RWPE2 (cell line): ENCODE measurements at regions not wholly inside any gene's neighbourhood (a gene's known extent, or its start where the extent isn't known, plus 50 kb on each side); places are given as distances from the start of the nearest gene placed in this dataset.

Source experiments
- ATAC-seq: fragments of 200-7000 bp; cut with Tn5 transposase; 3 replicates; pipeline ENCODE4 v1.9.1; 2021; ENCODE audit warnings: low read depth
- DNase-seq: peaks from one replicate; pipeline ENCODE4 v3.0.0-alpha.2; 2020; ENCODE audit warnings: low spot score
- H3K27ac ChIP-seq: fragments of 450-650 bp; 2 replicates; pipeline ENCODE4 v1.5.1; 2017; ENCODE audit warnings: mild to moderate bottlenecking; ENCODE audit not compliant: poor library complexity, severe bottlenecking
- H3K27me3 ChIP-seq: fragments of 250-450 bp; sonication (Bioruptor Pico); 2 replicates; pipeline ENCODE4 v1.5.1; 2021; ENCODE audit warnings: mild to moderate bottlenecking, moderate library complexity; ENCODE audit not compliant: insufficient read depth, poor library complexity, severe bottlenecking
- H3K36me3 ChIP-seq: fragments of 250-450 bp; sonication (Bioruptor Pico); 2 replicates; pipeline ENCODE4 v1.5.1; 2020; ENCODE audit warnings: low read depth, mild to moderate bottlenecking, moderate library complexity
- H3K4me1 ChIP-seq: fragments of 250-450 bp; sonication (Bioruptor Pico); 2 replicates; pipeline ENCODE4 v1.5.1; 2021; ENCODE audit warnings: mild to moderate bottlenecking, moderate library complexity; ENCODE audit not compliant: insufficient read depth, poor library complexity, severe bottlenecking
- H3K4me3 ChIP-seq: fragments of 250-450 bp; sonication (Bioruptor Pico); 2 replicates; pipeline ENCODE4 v1.5.1; 2021; ENCODE audit warnings: mild to moderate bottlenecking, moderate library complexity; ENCODE audit not compliant: severe bottlenecking
- H3K9me3 ChIP-seq: fragments of 250-450 bp; sonication (Bioruptor Pico); 2 replicates; pipeline ENCODE4 v1.5.1; 2021; ENCODE audit warnings: mild to moderate bottlenecking, moderate library complexity; ENCODE audit not compliant: severe bottlenecking
- TF ChIP-seq, protein P1 (sequence below): fragments of 450-650 bp; IDR thresholded peaks from one replicate; pipeline ENCODE4 v1.5.1; 2017; ENCODE audit warnings: mild to moderate bottlenecking, moderate library complexity; ENCODE audit not compliant: poor library complexity, severe bottlenecking

DNA sequence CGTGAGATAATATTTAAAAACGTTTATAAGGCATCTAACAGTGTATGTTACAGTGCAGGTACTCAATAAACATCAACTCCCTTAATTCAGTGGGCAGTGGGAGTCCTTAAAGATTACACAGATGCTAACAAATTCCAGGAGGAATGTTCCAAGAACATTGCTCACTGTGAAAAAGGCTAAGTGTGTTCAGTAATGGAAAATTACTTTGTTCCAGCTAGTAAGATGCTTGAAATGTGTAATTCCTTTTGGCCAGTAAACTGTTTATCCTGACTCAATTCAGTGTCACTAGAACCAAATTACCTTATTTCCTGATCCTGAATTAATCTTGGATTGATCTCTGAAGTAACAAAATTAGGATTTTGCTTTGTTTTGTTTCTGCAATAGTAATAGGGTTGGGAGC lies 54.2 kb upstream of the SEMA6D start:
- Histone ChIP-seq H3K27ac (no peak overlapping the region), H3K27me3 (no peaks in the 10 kb centered on the region), H3K4me3 (no peak overlapping the region), H3K4me1 (peaks cover 16% of the 10 kb centered on the region), H3K9me3 (no peaks in the 10 kb centered on the region), H3K36me3 (no peaks in the 10 kb centered on the region)
- DNase-seq (no peak), ATAC-seq (no peak)
- TF ChIP-seq, protein P1, sequence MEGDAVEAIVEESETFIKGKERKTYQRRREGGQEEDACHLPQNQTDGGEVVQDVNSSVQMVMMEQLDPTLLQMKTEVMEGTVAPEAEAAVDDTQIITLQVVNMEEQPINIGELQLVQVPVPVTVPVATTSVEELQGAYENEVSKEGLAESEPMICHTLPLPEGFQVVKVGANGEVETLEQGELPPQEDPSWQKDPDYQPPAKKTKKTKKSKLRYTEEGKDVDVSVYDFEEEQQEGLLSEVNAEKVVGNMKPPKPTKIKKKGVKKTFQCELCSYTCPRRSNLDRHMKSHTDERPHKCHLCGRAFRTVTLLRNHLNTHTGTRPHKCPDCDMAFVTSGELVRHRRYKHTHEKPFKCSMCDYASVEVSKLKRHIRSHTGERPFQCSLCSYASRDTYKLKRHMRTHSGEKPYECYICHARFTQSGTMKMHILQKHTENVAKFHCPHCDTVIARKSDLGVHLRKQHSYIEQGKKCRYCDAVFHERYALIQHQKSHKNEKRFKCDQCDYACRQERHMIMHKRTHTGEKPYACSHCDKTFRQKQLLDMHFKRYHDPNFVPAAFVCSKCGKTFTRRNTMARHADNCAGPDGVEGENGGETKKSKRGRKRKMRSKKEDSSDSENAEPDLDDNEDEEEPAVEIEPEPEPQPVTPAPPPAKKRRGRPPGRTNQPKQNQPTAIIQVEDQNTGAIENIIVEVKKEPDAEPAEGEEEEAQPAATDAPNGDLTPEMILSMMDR = no peak
